ENCODE measurements at regions not wholly inside any gene's neighbourhood (a gene's known extent, or its start where the extent isn't known, plus 50 kb on each side); places are given as distances from the start of the nearest gene placed in this dataset.
"Not testable (repeated sequence)": the region's sequence is repeated elsewhere in the genome, so short reads cannot be mapped to it uniquely, and the experiment has no call there.

DNA sequence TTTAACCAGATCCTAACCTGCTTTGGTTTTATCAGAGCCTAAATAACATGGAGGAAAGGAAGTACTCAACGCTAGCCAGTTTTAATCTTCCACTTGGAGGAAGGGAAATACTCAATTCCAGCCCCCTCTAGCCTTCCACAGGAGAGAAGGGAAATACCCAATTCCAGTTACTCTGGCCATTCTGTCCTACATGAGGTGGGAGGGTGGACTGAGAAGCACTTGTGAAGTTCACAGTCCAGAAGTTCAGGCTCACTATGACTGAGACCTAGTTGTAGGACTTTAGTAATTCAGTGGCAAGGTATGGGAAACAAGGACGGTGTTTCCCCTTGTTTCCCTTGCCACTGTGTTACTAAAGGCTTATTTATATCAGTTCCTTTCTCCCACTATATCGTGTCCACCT, 672.0 kb downstream of the RFPL4B start:
- DNase-seq (ENCODE audit: low read depth in 2 of 2, low spot score in 1 of 2) = no peak

DNA sequence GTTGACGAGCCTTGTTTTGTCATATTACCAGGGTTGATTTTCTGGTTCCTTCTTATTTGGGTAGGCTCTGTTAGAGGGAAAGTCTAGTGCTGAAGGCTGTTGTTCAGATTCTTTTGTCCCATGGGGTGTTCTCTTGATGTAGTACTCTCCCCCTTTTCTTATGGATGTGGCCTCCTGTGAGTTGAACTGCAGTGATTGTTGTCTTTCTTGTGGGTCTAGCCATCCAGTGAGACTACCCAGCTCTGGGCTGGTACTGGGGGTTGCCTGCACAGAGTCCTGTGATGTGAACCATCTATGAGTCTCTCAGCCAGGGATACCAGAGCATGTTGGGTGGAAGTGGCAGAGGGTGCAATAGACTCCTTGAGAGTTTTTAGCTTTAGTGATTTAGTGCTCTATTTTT, 680.6 kb downstream of the RFPL4B start:
- DNase-seq (ENCODE audit: low read depth in 2 of 2, low spot score in 1 of 2) = no peak

DNA sequence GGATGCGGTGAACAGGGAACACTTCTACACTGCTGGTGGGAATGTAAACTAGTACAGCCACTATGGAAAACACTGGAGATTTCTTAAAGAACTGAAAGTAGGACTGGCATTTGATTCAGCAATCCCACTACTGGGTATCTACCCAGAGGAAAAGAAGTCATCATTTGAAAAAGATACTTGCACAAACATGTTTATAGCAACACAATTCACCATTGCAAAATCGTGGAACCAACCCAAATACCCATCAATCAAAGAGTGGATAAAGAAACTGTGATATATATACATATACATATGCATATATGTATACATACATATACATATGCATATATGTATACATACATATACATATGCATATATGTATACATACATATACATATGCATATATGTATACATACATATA, 682.0 kb downstream of the RFPL4B start:
- DNase-seq (ENCODE audit: low read depth in 2 of 2, low spot score in 1 of 2) = not testable (repeated sequence)

DNA sequence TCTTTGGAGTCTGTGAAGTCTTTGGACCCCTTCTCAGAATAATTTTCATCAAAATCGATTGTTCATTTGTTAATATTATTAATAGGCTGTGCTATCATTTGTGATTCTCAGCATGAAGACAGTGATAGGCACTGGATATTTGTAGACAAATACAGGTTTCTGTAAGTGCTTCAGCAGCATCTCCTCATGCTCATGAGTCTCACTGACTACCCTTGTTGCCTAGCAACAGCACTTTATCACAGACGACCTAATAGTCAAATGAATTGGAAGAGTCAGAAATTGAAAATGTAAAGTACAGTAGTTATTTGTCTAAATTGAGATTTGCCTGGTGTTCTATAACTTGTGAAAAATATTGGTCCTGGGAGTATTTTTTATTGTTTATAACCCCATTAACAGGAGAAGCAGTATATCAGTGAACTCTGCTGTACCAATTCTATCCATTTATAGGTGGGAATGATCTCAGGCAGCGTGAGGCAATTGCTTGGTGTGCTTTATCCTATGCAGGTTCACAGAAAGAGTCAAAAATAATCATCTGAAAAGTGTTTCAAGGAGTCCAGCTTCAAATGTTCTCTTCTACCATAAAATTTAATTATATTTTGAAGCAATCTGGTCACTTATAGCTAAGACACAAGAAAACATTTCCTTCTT, 684.6 kb downstream of the RFPL4B start:
- no peak for DNase-seq (ENCODE audit: low read depth in 2 of 2, low spot score in 1 of 2)

DNA sequence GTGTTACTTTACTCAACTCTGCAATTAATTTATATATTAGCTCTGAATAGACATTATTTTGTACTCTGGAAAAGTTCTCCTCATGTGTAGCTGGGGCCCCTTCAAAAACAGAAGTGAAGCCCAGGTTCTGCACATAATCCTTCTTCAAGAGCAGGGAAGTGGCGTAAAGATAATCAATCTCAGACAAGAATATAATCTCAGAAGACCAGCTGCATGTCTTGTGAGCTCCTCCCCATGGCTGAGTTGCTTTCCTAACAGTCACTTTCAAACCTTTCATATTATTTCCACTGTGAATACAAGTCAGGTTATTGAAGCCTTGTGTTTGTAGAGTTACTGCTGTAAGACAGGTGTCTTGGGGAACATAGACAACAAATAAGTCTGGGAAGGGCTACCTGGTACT, 691.9 kb downstream of the RFPL4B start:
- no peak for DNase-seq (ENCODE audit: low read depth in 2 of 2, low spot score in 1 of 2)

DNA sequence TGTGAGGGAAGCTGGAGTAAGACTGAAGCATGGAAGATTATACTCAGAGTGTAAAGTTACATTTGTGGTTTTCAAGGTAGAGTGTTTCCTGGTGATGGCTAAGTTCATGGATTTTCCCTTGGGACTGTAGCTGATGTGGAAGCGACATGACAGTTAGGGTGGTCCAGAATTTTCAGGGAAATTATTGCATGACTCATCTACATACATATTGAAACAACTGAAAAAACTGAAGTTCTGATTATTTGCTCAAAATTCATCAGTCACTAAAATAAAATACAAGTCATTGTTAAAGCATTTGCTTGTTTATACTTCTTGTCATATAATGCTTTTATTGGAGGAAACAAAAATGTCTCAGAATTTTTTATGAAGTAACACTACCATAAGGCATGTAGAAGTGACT, 700.0 kb downstream of the RFPL4B start:
- no peak for DNase-seq (ENCODE audit: low read depth in 2 of 2, low spot score in 1 of 2)

DNA sequence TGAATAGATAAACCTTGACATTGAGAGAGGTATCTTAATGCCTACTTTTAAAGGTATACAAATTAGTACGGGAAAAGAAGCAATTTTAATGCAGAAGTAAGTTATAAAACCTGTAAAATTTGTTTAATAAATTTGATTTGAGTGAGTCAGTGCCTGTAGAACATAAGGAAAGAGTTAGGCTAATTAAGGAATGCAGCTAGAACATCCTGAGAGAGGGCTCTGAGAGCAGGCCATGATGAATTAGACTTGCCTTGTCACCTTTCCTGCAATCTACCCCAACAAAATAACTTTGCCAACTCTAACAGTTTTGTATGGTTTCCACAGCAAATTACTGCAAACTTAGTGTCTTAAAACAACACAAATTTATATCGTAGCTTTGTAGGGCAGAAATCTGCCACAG, 700.8 kb downstream of the RFPL4B start:
- DNase-seq (ENCODE audit: low read depth in 2 of 2, low spot score in 1 of 2) = no peak

DNA sequence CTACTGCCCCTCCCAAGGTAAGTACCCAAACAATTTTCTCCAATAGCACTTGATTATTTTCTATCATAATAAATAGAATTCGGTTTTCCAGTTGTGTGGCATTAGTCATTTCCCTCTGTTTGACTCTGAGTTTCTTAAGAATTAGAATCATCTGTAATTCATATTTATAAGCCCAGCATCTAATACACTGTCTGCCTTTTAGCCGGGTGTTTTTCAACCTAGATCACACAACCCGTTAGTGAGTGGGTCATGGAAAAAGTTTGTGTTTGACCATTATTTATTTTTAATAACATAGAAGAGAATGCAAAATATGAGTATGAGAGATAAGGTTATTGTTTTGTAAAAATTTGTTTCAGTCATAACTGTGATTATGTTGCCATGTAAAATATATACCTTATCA, 701.6 kb downstream of the RFPL4B start:
- no peak for DNase-seq (ENCODE audit: low read depth in 2 of 2, low spot score in 1 of 2)

DNA sequence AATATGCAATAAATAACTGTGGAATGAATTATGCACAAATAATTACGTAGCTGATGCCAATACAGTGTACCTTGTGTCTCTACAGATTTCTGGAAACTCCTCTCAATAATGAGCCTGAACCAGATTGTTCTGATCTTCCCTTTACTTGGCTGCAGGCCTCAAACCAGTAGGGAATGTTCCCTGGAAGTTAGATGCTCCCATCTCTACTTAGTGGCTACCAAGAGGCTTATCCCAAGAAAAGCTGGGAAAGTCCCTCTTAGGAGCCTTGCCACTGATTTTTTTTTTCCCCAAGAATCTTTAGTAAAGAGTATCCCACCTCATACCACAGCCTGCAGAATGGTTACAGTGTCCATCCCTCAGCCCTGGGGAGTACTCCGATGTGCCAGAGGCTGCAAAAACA, 702.1 kb downstream of the RFPL4B start:
- no peak for DNase-seq (ENCODE audit: low read depth in 2 of 2, low spot score in 1 of 2)

DNA sequence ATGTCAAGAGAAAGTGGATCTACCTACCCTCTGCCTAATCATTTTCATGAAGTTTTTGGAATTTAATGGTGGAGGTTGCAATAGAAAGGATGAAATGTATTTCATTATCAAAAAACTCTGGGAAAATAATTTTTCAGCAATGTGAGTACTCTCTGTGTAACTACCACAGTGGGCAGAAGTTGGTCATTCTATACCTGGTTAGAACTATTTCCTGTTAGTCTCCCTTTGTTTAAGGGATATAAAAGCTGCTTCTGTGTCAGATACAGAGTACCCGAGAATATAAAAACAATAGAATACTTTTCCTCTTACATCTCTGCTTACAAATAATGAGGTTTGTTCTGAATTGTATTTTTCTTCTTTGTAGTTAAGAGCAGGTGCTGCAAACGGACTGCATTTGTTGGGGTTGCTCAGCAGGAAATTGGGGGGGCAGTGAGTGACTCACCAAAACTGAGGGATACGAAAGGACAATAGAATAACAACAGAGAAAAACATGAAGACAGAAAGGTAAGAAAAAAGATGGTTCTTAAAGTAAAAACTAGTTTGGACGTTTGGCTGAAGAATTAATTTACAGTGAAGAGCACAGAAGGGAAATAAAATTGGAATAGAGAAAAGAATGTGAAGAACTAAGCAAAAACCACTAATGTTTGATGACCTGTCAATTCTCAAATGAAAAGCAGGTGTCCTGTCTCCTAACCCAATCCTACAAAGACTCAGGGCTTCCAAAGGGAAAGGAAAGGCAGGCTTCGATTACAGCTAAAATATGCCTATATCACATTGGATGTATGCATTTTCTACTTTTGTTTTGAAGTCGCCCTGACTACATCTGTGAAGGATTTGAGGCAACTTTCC, 703.1 kb downstream of the RFPL4B start:
- DNase-seq (ENCODE audit: low read depth in 2 of 2, low spot score in 1 of 2) = no peak

DNA sequence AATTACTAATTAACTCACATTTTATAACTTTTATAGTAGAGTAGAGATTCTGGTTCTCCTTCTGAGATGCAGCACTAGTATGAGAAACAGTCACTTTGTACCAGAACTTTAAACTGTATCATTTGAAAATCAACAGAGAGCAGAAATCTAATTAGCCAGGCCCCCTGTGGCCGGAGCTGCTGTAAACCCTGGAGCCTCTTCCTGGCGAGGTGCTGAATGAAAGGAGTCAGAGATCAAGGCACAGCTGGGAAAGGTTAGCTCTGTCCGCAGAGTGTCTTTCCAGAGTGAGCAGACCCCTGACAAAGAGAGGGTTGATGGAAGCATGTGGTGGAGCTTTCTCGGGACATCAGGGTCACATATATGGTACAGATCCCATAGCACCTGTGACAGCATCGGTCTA, 703.8 kb downstream of the RFPL4B start:
- DNase-seq (ENCODE audit: low read depth in 2 of 2, low spot score in 1 of 2) = no peak

DNA sequence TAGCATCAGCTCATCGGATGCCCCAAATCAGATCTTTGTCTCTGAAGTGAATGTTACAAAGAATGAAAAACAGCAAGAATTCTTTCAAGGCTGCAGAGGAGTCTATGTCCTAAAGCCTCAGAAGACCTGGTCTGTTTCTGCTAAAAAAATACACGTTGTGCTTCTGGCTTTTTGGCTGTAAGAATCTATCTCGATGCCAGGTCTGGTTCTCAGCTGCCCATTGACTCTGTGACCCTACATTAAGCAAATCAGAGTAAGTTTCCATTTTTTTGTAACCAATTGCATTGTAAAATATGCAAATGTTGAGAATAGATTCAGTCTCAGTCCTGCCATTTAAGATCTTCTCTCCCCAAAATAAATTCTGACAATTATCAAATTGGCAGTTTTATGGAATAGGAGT, 705.4 kb downstream of the RFPL4B start:
- no peak for DNase-seq (ENCODE audit: low read depth in 2 of 2, low spot score in 1 of 2)

DNA sequence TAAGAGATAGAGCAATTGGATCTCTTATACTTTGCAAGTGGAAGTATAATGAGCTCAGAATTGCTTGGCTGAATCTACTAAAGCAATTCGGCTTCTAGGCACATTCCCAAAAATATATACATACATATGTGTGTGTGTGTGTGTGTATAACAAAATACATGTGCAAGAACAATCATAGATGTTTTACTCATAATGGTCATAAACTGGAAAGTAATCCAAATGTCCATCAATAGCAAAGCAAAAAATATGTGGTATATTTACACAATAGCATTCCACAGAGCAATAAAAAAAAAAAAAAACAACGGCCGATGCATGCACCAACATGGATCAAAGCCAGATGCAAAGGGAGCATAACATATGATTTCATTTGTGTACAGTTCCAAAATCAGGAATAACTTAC, 707.9 kb downstream of the RFPL4B start:
- no peak for DNase-seq (ENCODE audit: low read depth in 2 of 2, low spot score in 1 of 2)

DNA sequence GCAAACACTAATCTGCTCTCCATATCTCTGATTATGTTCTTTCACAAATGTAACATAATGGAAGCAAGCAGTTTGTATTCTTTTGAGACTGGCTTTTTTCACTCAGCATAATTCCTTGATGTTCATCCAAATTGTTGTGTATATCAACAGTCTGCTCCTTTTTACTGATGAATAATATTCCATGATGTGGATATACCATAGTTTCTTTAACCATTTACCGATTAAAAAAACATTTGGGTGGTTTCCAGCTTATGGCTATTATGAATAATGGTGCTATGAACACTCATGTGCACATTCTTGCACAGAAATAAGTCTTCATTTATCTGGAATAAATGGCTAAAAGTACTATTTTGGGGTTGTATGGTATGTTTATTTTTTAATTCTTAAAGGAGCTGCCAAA, 708.9 kb downstream of the RFPL4B start:
- no peak for DNase-seq (ENCODE audit: low read depth in 2 of 2, low spot score in 1 of 2)

DNA sequence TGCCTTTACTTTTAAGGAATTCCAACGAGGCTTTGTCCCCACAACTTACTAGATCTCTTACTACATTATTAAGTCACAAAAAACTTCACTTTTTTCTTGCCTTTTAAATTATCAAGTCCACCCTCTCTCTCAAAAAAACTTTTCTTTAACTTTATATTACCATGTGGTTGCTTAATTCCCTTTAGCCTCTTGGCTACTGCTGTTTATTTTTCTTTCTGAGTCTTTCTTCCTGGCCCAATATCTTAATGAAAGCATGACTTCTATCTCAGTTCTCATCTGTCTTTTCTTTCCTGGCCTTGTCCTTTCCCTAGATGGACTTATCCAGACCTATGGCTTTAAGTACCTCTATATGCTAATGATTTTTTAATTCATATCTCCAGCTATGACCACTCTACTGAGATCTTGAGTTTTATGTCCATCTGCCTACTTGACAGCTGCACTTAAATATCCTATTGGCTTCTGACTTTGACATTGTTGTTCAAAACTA, 710.5 kb downstream of the RFPL4B start:
- no peak for DNase-seq (ENCODE audit: low read depth in 2 of 2, low spot score in 1 of 2)

DNA sequence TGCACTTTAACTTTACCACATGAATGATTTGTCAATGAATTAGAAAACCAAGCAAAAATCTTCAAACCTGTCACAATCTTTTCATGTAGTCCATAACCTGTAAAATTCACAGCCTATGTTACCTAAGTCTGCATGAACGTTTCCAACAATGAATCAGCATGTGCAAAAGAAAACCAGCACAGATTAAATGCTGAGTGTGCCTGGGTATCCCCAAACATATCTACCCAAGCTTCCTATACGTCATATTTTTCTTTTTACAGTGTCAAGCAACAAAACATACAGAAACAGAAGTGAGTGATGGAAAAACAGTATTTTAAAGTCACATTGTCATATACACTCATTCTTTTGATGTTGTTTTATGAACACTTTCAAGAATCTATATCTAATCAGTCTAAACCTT, 713.5 kb downstream of the RFPL4B start:
- DNase-seq (ENCODE audit: low read depth in 2 of 2, low spot score in 1 of 2) = no peak

DNA sequence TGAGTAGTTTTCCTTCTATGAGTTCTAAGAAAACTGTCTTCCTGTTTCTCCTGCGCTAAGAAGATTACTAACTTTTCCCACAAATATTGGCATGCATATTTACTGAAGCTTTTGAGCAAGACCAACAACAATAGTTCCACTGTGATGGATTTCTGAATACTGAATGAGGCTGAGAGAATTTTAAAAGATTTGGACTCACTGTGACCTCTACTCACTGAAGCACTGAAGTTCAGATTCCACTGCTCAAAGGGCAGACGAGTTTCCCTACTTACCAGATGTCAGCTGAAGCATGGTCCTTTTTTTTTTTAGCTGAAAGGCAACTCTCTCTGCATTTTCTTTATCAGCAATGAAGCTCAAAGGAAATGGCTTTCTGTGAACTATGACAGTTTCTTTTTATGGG, 718.5 kb downstream of the RFPL4B start:
- no peak for DNase-seq (ENCODE audit: low read depth in 2 of 2, low spot score in 1 of 2)

DNA sequence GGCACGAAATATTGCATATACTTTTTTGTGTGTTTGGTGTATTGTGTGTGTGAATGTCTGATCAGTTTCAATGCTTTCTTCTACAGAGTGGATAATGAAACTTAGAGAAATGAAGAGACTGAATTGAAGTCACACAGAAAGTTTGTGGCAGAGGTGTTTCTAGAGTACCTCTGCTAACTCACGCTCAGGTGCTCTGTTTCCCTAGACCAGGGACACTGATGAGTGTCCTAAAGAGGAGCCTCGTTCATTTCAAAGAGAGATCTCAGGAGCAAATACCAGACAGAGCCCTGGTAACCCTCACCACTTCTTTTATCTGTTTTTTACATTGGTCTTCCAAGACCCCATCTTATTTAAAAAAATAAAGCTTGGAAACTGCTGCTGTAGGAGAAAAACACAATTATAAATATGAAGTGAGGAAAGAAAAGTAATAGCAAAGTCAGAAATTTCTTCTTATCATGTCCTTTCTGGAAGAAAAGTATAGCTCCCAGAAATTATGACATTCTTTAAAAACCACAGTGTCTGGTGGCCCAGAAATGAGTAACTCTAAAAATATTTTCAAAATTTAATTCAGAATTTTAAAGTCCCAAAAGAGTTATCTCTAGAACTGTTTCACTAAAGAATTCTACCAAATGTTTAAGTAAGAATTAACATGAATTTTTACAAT, 720.6 kb downstream of the RFPL4B start:
- no peak for DNase-seq (ENCODE audit: low read depth in 2 of 2, low spot score in 1 of 2)

DNA sequence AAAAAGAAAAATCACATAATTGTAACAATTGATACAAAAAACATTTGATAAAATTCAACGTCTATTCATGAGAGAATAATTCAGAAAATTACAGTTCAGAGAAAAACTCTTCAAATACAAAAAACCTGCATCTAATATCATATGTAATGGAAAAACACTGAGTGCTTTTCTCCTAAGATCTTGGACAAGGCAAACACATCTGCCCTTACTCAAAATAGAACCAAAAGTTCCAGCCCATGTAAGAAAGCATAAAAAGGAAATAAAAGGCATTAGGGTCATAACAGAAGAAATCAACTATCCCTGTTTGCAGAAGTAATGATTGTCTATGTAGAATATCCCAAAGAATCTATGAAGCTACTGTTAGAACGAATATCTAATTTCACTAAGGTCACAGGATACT, 721.4 kb downstream of the RFPL4B start:
- DNase-seq (ENCODE audit: low read depth in 2 of 2, low spot score in 1 of 2) = no peak

DNA sequence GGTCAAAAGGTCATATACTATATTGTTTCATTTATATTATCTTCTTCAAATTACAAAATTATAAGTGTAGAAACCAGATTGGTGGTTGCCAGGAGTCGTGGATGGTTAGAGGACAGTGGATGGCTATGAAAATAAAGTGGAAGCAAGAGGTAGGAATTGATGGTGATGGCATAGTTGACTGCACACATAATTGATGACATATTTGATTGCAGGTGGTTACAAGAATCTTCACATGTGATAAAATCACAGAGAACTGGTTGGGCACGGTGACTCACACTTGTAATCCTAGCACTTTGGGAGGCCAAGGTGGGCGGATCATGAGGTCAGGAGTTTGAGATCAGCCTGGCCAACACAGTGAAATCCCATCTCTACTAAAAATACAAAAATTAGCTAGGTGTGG, 723.6 kb downstream of the RFPL4B start:
- not testable (repeated sequence) for DNase-seq (ENCODE audit: low read depth in 2 of 2, low spot score in 1 of 2)

DNA sequence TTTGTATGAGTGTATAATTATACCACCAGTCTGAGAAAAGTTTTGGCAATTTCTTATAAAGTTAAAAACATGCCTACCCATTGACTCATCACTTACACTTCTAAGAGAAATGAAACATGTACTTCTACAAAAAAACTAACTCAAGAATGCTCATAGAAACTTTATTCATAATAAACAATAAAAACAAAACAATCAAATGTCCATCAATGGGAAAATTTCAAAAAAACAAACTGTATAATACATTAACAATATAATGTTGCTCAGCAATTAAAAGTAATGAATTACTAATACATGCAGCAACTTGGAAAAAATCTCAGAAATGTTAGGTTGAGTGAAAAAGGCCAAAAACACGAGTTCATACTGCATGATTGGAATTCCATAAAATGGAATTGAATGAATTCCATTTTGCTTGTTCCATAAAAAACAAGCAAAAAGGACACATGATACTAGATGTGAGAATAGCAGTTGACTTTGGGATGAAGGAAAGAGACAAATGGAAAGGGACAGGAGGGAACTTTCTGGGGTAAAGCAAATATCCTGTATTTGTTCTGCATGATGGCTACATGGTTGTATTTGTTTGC, 726.6 kb downstream of the RFPL4B start:
- no peak for DNase-seq (ENCODE audit: low read depth in 2 of 2, low spot score in 1 of 2)

DNA sequence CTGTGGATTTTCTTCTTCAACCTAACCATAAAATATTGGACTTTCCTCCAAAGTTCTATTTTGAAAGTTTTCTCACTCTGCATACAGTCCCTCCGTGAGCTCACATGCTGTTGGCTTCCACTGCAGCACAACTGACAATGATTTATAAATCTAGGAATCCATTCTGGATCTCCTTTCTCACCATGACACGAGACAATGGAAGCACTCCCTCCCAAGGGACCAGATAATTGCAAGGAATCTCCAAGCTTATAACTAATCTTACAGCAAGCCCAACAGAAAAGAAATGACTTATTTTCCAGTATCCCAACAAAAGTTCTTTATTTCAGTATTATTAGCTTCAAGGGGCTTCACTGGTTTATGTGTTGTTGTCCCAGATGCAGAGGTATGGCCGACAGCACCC, 729.0 kb downstream of the RFPL4B start:
- DNase-seq (ENCODE audit: low read depth in 2 of 2, low spot score in 1 of 2) = no peak

All from stimulated activated CD8-positive, alpha-beta memory T cell treated with anti-CD3 and anti-CD28 coated beads, Interleukin-4, amount 100 ng/mL, for 4 hours (primary cell).